Esophagus muscularis mucosa (tissue), 3 donors: ENCODE measurements at regions not wholly inside any gene's neighbourhood (a gene's known extent, or its start where the extent isn't known, plus 50 kb on each side); places are given as distances from the start of the nearest gene placed in this dataset.

ENCODE experiments used
- POLR2A ChIP-seq: fragments of 450-650 bp; IDR thresholded peaks from one replicate; pipeline ENCODE4 v1.6.1; 2017; ENCODE audit warnings: antibody characterized with exemption, moderate library complexity, mild to moderate bottlenecking, low read depth
- POLR2AphosphoS5 ChIP-seq, 2 donors: sonication (generic); formaldehyde crosslinking; IDR thresholded peaks; one replicate each; pipeline ENCODE4 v1.6.1; 2017; ENCODE audit warnings: antibody characterized with exemption in 2 of 2
- TF ChIP-seq, protein P1 (sequence below), 3 experiments: fragments of 200-600 bp in 2 of 3; fragments of 450-650 bp in 1 of 3; sonication (generic) in 2 of 3; IDR thresholded peaks; one replicate each; pipeline ENCODE4 v1.5.1; 2017 to 2019; ENCODE audit warnings: antibody characterized with exemption in 3 of 3, mild to moderate bottlenecking in 2 of 3, moderate library complexity in 1 of 3

DNA sequence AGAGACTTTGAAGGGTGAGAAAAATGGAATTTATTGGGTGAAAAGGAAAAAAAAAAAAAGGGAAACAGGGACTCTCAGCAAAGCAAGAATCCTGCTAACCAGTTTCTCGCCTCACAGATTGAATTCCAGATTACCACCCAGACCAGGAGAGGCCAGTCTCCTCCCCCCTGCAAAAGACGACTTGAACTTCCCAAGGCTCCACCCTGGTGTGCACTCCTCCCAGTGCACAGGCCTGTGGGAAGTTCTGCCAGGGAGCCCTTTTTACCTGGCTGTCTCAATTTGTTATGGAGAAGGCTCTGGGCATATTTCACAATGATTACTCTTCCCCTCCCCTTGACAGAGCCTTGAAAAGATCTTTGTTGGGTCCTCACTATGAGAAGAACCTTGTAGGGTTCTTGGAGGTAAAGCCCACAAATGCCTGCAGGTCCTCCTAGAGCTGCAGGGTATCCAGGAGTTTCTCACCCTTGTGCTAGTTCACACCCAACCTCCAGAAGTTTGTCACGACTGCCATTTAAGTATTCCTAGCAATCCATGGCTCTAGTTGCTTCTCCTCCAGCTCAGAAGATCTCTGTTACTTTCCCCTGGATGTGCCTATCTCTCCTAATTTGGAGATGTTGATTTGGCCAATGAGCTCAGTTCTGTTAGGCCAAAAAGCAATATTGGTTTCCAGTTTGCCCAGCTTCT lies 229.8 kb upstream of the TMTC4 start:
- TF ChIP-seq POLR2A (no peak), POLR2AphosphoS5 (IDR thresholded peaks at IDR 0.05) (no peak)
- TF ChIP-seq, protein P1, sequence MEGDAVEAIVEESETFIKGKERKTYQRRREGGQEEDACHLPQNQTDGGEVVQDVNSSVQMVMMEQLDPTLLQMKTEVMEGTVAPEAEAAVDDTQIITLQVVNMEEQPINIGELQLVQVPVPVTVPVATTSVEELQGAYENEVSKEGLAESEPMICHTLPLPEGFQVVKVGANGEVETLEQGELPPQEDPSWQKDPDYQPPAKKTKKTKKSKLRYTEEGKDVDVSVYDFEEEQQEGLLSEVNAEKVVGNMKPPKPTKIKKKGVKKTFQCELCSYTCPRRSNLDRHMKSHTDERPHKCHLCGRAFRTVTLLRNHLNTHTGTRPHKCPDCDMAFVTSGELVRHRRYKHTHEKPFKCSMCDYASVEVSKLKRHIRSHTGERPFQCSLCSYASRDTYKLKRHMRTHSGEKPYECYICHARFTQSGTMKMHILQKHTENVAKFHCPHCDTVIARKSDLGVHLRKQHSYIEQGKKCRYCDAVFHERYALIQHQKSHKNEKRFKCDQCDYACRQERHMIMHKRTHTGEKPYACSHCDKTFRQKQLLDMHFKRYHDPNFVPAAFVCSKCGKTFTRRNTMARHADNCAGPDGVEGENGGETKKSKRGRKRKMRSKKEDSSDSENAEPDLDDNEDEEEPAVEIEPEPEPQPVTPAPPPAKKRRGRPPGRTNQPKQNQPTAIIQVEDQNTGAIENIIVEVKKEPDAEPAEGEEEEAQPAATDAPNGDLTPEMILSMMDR (IDR thresholded peaks at IDR 0.05) = no peak
